MM.1S (cell line): ENCODE measurements at regions not wholly inside any gene's neighbourhood (a gene's known extent, or its start where the extent isn't known, plus 50 kb on each side); places are given as distances from the start of the nearest gene placed in this dataset.

Source experiments
- EZH2 ChIP-seq: fragments of 300-600 bp; sonication (generic); optimal IDR thresholded peaks from 2 replicates; pipeline ENCODE3; 2017; ENCODE audit warnings: low read depth, mild to moderate bottlenecking, antibody characterized with exemption, low read length, mixed read lengths
- TF ChIP-seq, protein P1 (sequence below): fragments of 300-600 bp; sonication (generic); IDR thresholded peaks from 2 replicates; pipeline ENCODE4 v1.5.1; 2016; ENCODE audit warnings: antibody characterized with exemption, low read length, mixed read lengths

DNA sequence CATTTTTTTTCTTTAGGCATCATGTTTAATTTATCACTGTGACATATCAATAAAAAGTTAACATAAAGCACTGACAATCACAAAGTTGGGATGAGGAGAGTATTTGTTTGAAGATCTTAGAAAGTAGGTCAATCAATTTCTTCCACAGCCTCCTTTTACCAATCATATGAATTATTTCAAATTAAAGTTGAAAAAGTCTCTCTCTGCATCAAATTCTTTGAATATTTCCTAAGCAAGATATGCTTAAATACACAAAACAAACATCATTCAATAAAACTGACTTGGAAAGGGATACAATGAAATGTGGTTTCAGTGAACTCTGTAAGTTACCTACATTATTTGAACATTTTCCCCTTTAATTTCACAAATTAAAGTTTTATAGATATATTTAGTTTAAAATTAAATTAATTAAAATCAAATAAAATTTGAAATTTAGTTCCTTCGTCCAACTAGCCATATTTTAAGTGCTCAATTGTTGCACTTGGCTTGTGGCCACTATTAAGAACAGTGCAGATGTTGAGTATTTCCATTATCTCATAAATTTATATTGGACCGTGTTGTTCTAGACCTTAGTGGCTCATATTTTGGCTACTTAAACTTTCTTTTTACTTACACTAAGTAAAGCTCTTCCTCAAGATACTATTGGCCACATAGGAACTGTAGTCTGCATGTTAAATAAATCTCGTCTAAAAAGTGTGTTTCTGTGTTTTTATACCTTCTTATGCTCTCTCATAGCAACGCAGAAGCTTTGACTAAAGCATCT, 949.7 kb upstream of the NUDT12 start:
- TF ChIP-seq, protein P1, sequence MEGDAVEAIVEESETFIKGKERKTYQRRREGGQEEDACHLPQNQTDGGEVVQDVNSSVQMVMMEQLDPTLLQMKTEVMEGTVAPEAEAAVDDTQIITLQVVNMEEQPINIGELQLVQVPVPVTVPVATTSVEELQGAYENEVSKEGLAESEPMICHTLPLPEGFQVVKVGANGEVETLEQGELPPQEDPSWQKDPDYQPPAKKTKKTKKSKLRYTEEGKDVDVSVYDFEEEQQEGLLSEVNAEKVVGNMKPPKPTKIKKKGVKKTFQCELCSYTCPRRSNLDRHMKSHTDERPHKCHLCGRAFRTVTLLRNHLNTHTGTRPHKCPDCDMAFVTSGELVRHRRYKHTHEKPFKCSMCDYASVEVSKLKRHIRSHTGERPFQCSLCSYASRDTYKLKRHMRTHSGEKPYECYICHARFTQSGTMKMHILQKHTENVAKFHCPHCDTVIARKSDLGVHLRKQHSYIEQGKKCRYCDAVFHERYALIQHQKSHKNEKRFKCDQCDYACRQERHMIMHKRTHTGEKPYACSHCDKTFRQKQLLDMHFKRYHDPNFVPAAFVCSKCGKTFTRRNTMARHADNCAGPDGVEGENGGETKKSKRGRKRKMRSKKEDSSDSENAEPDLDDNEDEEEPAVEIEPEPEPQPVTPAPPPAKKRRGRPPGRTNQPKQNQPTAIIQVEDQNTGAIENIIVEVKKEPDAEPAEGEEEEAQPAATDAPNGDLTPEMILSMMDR: no peak
- no peak for TF ChIP-seq EZH2
